Gastroesophageal sphincter (tissue), 3 donors: ENCODE measurements at regions not wholly inside any gene's neighbourhood (a gene's known extent, or its start where the extent isn't known, plus 50 kb on each side); places are given as distances from the start of the nearest gene placed in this dataset.

Experiments used
- CTCF ChIP-seq, 4 experiments: fragments of 200-600 bp in 2 of 4; fragments of 450-650 bp in 2 of 4; sonication (generic) in 1 of 4; IDR thresholded peaks; one replicate each; pipeline ENCODE4 v1.5.1; 2017 to 2019; ENCODE audit warnings: antibody characterized with exemption in 4 of 4, mild to moderate bottlenecking in 2 of 4, moderate library complexity in 2 of 4
- POLR2A ChIP-seq, 2 donors: fragments of 450-650 bp; IDR thresholded peaks; one replicate each; pipeline ENCODE4 v1.6.1; 2017; ENCODE audit warnings: antibody characterized with exemption in 2 of 2, mild to moderate bottlenecking in 2 of 2, moderate library complexity in 1 of 2
- POLR2AphosphoS5 ChIP-seq: sonication (generic); formaldehyde crosslinking; IDR thresholded peaks from one replicate; pipeline ENCODE4 v1.6.1; 2017; ENCODE audit warnings: antibody characterized with exemption

GRCh38 chr12:4177262-4177661, 96.3 kb upstream of the CCND2 start:
- no peak for TF ChIP-seq POLR2A (IDR thresholded peaks at IDR 0.05)
- TF ChIP-seq CTCF (IDR thresholded peaks at IDR 0.05), result no peak
- TF ChIP-seq POLR2AphosphoS5, result no peak
